H1 (cell line): ENCODE measurements at regions not wholly inside any gene's neighbourhood (a gene's known extent, or its start where the extent isn't known, plus 50 kb on each side); places are given as distances from the start of the nearest gene placed in this dataset.

ENCODE experiments used
- RAD21 ChIP-seq, 2 experiments: IDR thresholded peaks in 1 of 2; conservative IDR thresholded peaks in 1 of 2; 2 replicates each; pipeline ENCODE4 v1.6.1; 2011; ENCODE audit warnings: low read depth in 2 of 2, low read length in 2 of 2, improper control_type of control experiment in 1 of 2, inconsistent platforms in 1 of 2, mild to moderate bottlenecking in 1 of 2, moderate library complexity in 1 of 2

DNA sequence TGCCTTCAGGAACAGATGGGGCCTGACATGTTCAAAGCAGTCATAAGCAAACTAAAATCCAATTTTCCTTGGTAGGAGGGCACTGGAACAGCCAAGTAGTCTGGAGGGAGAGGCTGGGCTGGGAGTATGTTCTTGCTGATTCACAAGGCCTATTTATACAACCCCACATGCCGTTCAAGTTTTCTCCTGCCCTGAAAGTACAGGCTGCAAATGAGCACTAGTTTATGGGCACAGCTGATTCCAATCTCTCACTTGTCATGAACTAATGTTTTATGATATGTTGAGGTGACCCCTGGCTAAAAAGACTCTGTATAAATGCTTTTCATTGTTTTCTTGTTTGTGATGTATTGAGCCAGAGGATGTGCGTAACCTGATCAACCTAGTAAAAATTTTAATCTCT lies 183.4 kb upstream of the SRD5A2 start (continued):
- TF ChIP-seq RAD21 (IDR thresholded peaks at IDR 0.05 in 1 of 2, conservative IDR thresholded peaks at IDR 0.05 in 1 of 2; ENCODE audit: low read depth in 2 of 2, low read length in 2 of 2): no peak
